ENCODE measurements at regions not wholly inside any gene's neighbourhood (a gene's known extent, or its start where the extent isn't known, plus 50 kb on each side); places are given as distances from the start of the nearest gene placed in this dataset.

GRCh38 chr6:40897390-40898003 lies 141.5 kb downstream of the UNC5CL start:
- TF ChIP-seq CTCF (conservative IDR thresholded peaks at IDR 0.05; ENCODE audit: low read length), result no peak
- DNase-seq (ENCODE audit: low read depth), result no peak
- no peak overlapping the region for H3K4me3 ChIP-seq (ENCODE audit: low read length)

GRCh38 chr6:40896696-40897095 lies 142.3 kb downstream of the UNC5CL start:
- TF ChIP-seq CTCF (conservative IDR thresholded peaks at IDR 0.05; ENCODE audit: low read length), result no peak
- H3K4me3 ChIP-seq (ENCODE audit: low read length), result no peak overlapping the region
- no peak for DNase-seq (ENCODE audit: low read depth)

- DNase-seq (ENCODE audit: low read depth), result peak; percentile 70
- H3K4me3 ChIP-seq (ENCODE audit: low read length), result no peak overlapping the region
- TF ChIP-seq CTCF (conservative IDR thresholded peaks at IDR 0.05; ENCODE audit: low read length), result peak; percentile 79
These were observed 143.8 kb downstream of the UNC5CL start for GRCh38 chr6:40894962-40895799.

- DNase-seq (ENCODE audit: low read depth), result no peak
- TF ChIP-seq CTCF (conservative IDR thresholded peaks at IDR 0.05; ENCODE audit: low read length), result no peak
These were observed 146.0 kb downstream of the UNC5CL start for GRCh38 chr6:40893021-40893420.

GRCh38 chr6:40892223-40892622 lies 146.8 kb downstream of the UNC5CL start:
- H3K4me3 ChIP-seq (ENCODE audit: low read length), result no peak overlapping the region
- DNase-seq (ENCODE audit: low read depth), result no peak
- no peak for TF ChIP-seq CTCF (conservative IDR thresholded peaks at IDR 0.05; ENCODE audit: low read length)

More at GRCh38 chr6:40893021-40893420, 146.0 kb downstream of the UNC5CL start:
- no peak overlapping the region for H3K4me3 ChIP-seq (ENCODE audit: low read length)

GRCh38 chr6:40891686-40892085 lies 147.3 kb downstream of the UNC5CL start:
- DNase-seq (ENCODE audit: low read depth), result no peak
- H3K4me3 ChIP-seq (ENCODE audit: low read length), result no peak overlapping the region
- no peak for TF ChIP-seq CTCF (conservative IDR thresholded peaks at IDR 0.05; ENCODE audit: low read length)

GRCh38 chr6:40891131-40891530 lies 147.9 kb downstream of the UNC5CL start:
- DNase-seq (ENCODE audit: low read depth), result no peak
- no peak for TF ChIP-seq CTCF (conservative IDR thresholded peaks at IDR 0.05; ENCODE audit: low read length)
- H3K4me3 ChIP-seq (ENCODE audit: low read length), result no peak overlapping the region
